ENCODE measurements at regions not wholly inside any gene's neighbourhood (a gene's known extent, or its start where the extent isn't known, plus 50 kb on each side); places are given as distances from the start of the nearest gene placed in this dataset.
A peak's percentile ranks its signal among the peaks of the same experiment; 100 is the strongest.

GRCh38 chr2:44087036-44087713, 81.5 kb upstream of the PPM1B start:
- TF ChIP-seq POLR2A (IDR thresholded peaks at IDR 0.05), result no peak
- TF ChIP-seq CTCF (IDR thresholded peaks at IDR 0.05), result peak; percentile 84 to 97

All from suprapubic skin (tissue), 3 donors.